Loucy (cell line): ENCODE measurements at regions not wholly inside any gene's neighbourhood (a gene's known extent, or its start where the extent isn't known, plus 50 kb on each side); places are given as distances from the start of the nearest gene placed in this dataset.

Experiments used
- H2AFZ ChIP-seq: fragments of 200-600 bp; sonication (generic); 2 replicates; pipeline ENCODE4 v1.6.0; 2016; ENCODE audit warnings: antibody characterized with exemption, mild to moderate bottlenecking, low read length, moderate library complexity
- H3F3A ChIP-seq: fragments of 200-600 bp; 2 replicates; pipeline ENCODE4 v1.6.0; 2016; ENCODE audit warnings: antibody characterized with exemption, low read depth, mild to moderate bottlenecking
- H3K27me3 ChIP-seq: fragments of 200-600 bp; sonication (generic); 2 replicates; pipeline ENCODE4 v1.6.1; 2014; ENCODE audit warnings: low read length, mild to moderate bottlenecking; ENCODE audit not compliant: insufficient read depth, poor library complexity, severe bottlenecking
- H3K36me3 ChIP-seq: fragments of 200-600 bp; sonication (generic); 2 replicates; pipeline ENCODE4 v1.6.1; 2016; ENCODE audit warnings: low read length; ENCODE audit not compliant: insufficient read depth
- H3K4me1 ChIP-seq: fragments of 200-600 bp; sonication (generic); 2 replicates; pipeline ENCODE4 v1.5.1; 2014; ENCODE audit warnings: low read length, mild to moderate bottlenecking; ENCODE audit not compliant: insufficient read depth, poor library complexity, severe bottlenecking
- H3K4me2 ChIP-seq: fragments of 200-600 bp; sonication (generic); 2 replicates; pipeline ENCODE4 v1.6.0; 2014; ENCODE audit warnings: antibody characterized with exemption, low read length, low read depth, mild to moderate bottlenecking; ENCODE audit not compliant: poor library complexity, severe bottlenecking
- H3K4me3 ChIP-seq: fragments of 200-600 bp; sonication (generic); 2 replicates; pipeline ENCODE4 v1.5.1; 2014; ENCODE audit warnings: low read length, mild to moderate bottlenecking, mixed read lengths; ENCODE audit not compliant: poor library complexity, severe bottlenecking
- H3K79me2 ChIP-seq: fragments of 200-600 bp; sonication (generic); 2 replicates; pipeline ENCODE4 v1.6.1; 2014; ENCODE audit warnings: low read length; ENCODE audit not compliant: insufficient read depth
- H3K9ac ChIP-seq: fragments of 200-600 bp; sonication (generic); 2 replicates; pipeline ENCODE4 v1.6.0; 2014; ENCODE audit warnings: mild to moderate bottlenecking, low read depth, low read length, moderate library complexity; ENCODE audit not compliant: poor library complexity, severe bottlenecking
- H3K9me2 ChIP-seq: fragments of 200-600 bp; sonication (generic); replicated peaks from 2 replicates; pipeline ENCODE4 v1.6.1; 2016; ENCODE audit warnings: low read depth, low read length, mixed read lengths
- H3K9me3 ChIP-seq: fragments of 200-600 bp; sonication (generic); 2 replicates; pipeline ENCODE4 v1.6.1; 2014; ENCODE audit warnings: mild to moderate bottlenecking, antibody characterized with exemption, low read length, low read depth; ENCODE audit not compliant: insufficient read depth
- H4K20me1 ChIP-seq: fragments of 200-600 bp; sonication (generic); 2 replicates; pipeline ENCODE4 v1.6.0; 2014; ENCODE audit warnings: antibody characterized with exemption, low read length, mild to moderate bottlenecking; ENCODE audit not compliant: insufficient read depth, poor library complexity, severe bottlenecking
- EZH2phosphoT487 ChIP-seq: fragments of 200-600 bp; IDR thresholded peaks from 2 replicates; pipeline ENCODE4 v1.6.1; 2018; ENCODE audit warnings: antibody characterized with exemption, mild to moderate bottlenecking, moderate library complexity, borderline replicate concordance
- TF ChIP-seq, protein P1 (sequence below): fragments of 200-600 bp; sonication (generic); conservative IDR thresholded peaks from 2 replicates; pipeline ENCODE4 v1.5.1; 2014; ENCODE audit warnings: mild to moderate bottlenecking, antibody characterized with exemption, low read length

DNA sequence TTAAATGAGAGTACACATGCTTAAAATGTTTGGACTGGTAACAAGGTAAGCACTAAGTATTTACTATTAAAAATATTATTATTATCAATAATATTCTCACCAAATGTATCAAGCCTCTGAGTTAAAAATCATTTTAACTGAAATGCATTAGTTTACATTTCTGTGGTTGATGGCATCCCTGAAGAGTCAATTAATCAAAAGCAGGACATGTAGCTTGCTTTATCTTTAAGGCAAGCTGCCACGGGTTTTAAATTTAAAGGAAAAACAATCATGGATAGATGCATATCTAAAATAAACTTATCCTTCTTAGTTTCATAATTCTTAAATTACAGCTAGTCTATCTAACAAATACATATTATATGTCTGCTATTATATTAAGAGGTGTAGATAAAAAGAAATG is 584.8 kb upstream of the INTU start:
- no peaks in the 10 kb centered on the region for H3K27me3 ChIP-seq
- H3K9ac ChIP-seq: no peak overlapping the region
- H4K20me1 ChIP-seq: no peaks in the 10 kb centered on the region
- no peak for TF ChIP-seq EZH2phosphoT487
- TF ChIP-seq, protein P1, sequence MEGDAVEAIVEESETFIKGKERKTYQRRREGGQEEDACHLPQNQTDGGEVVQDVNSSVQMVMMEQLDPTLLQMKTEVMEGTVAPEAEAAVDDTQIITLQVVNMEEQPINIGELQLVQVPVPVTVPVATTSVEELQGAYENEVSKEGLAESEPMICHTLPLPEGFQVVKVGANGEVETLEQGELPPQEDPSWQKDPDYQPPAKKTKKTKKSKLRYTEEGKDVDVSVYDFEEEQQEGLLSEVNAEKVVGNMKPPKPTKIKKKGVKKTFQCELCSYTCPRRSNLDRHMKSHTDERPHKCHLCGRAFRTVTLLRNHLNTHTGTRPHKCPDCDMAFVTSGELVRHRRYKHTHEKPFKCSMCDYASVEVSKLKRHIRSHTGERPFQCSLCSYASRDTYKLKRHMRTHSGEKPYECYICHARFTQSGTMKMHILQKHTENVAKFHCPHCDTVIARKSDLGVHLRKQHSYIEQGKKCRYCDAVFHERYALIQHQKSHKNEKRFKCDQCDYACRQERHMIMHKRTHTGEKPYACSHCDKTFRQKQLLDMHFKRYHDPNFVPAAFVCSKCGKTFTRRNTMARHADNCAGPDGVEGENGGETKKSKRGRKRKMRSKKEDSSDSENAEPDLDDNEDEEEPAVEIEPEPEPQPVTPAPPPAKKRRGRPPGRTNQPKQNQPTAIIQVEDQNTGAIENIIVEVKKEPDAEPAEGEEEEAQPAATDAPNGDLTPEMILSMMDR: no peak
- no peak overlapping the region for H2AFZ ChIP-seq
- H3K9me3 ChIP-seq: no peaks in the 10 kb centered on the region
- H3K4me3 ChIP-seq: no peak overlapping the region
- H3K79me2 ChIP-seq: no peaks in the 10 kb centered on the region
- H3K4me2 ChIP-seq: no peak overlapping the region
- H3K4me1 ChIP-seq: no peaks in the 10 kb centered on the region
- H3K36me3 ChIP-seq: no peaks in the 10 kb centered on the region
- no peaks in the 10 kb centered on the region for H3F3A ChIP-seq
- H3K9me2 ChIP-seq: no peaks in the 10 kb centered on the region

DNA sequence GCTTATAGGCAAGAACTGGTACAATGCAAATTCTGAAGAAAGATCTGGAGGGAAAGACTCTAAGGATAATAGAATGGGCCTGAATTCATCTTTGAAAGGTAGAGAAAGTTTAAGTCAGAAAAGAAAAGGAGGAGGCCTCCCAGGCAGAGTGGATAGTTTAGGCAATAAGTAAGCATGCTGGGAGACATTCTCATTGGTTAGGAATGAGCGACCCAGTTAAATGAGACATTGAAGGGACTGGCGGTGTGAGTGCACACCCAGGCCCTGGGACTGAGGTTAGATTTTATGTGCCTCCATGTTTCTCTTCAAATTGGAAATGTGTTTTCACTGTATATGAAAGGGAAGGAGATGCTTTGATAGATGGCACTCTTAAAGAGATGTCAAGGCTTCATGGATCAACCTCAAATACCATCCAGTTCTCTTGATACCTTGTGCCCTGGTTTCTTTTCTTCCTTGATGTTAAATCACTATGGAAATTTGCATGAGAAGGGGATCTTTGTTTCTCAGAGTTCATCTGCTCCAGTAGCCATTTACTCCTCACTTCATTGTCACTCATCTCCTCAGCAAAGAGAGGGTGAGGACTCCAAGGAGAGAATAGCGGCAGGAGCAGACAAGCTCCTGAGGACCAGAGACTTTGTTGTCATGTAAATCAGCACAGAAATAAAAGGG is 584.2 kb upstream of the INTU start:
- no peaks in the 10 kb centered on the region for H3K79me2 ChIP-seq
- no peaks in the 10 kb centered on the region for H3K36me3 ChIP-seq
- no peaks in the 10 kb centered on the region for H3F3A ChIP-seq
- H3K9me2 ChIP-seq: no peaks in the 10 kb centered on the region
- H3K4me1 ChIP-seq: no peaks in the 10 kb centered on the region
- no peak overlapping the region for H2AFZ ChIP-seq
- no peaks in the 10 kb centered on the region for H3K9me3 ChIP-seq
- no peak for TF ChIP-seq EZH2phosphoT487
- TF ChIP-seq, protein P1: no peak
- no peak overlapping the region for H3K4me3 ChIP-seq
- no peaks in the 10 kb centered on the region for H4K20me1 ChIP-seq
- H3K27me3 ChIP-seq: no peaks in the 10 kb centered on the region
- no peak overlapping the region for H3K9ac ChIP-seq
- H3K4me2 ChIP-seq: no peak overlapping the region

- no peaks in the 10 kb centered on the region for H3K36me3 ChIP-seq
- no peaks in the 10 kb centered on the region for H3K27me3 ChIP-seq
- H3K79me2 ChIP-seq: no peaks in the 10 kb centered on the region
- no peaks in the 10 kb centered on the region for H4K20me1 ChIP-seq
- H3K4me2 ChIP-seq: no peak overlapping the region
- H3K9me2 ChIP-seq: no peaks in the 10 kb centered on the region
- H3K4me3 ChIP-seq: no peak overlapping the region
- no peak overlapping the region for H3K9ac ChIP-seq
- TF ChIP-seq, protein P1: no peak
- TF ChIP-seq EZH2phosphoT487: no peak
- H2AFZ ChIP-seq: no peak overlapping the region
- H3K4me1 ChIP-seq: no peaks in the 10 kb centered on the region
- no peaks in the 10 kb centered on the region for H3F3A ChIP-seq
- no peaks in the 10 kb centered on the region for H3K9me3 ChIP-seq
These were observed 583.2 kb upstream of the INTU start for GRCh38 chr4:127049526-127049925.
